Fibroblast of lung (primary cell): ENCODE measurements at regions not wholly inside any gene's neighbourhood (a gene's known extent, or its start where the extent isn't known, plus 50 kb on each side); places are given as distances from the start of the nearest gene placed in this dataset.

Experiments
- EZH2 ChIP-seq: IDR thresholded peaks from 2 replicates; pipeline ENCODE4 v1.5.1; 2012; ENCODE audit warnings: low read length, control low read depth, mild to moderate bottlenecking; ENCODE audit errors: missing control alignments
- TF ChIP-seq, protein P1 (sequence below), 2 donors: IDR thresholded peaks in 1 of 2; conservative IDR thresholded peaks in 1 of 2; 1 replicate in 1 of 2; 2 replicates in 1 of 2; pipeline ENCODE4 v1.5.1; 2011 to 2012; ENCODE audit warnings: low read length in 2 of 2, control low read depth in 1 of 2, inconsistent platforms in 1 of 2, low read depth in 1 of 2, mild to moderate bottlenecking in 1 of 2

DNA sequence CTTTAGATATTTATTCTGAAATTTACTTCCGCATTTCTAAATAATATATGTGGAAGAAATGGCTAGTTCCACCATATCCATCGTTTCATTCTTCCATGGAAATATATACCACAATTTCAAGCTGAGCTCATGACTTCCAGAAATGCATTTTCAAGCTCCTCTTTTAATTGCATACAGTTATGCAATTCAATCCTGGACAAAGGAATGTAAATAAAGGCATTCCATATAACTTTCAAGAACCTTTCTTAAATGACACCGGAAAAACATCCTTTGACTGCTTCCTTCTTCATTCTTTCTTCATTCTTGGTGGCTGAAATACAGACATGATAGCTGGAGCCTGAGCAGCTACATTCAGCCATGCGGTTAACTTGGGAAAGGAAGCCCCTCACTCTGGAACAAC, 185.2 kb upstream of the GADL1 start:
- TF ChIP-seq, protein P1, sequence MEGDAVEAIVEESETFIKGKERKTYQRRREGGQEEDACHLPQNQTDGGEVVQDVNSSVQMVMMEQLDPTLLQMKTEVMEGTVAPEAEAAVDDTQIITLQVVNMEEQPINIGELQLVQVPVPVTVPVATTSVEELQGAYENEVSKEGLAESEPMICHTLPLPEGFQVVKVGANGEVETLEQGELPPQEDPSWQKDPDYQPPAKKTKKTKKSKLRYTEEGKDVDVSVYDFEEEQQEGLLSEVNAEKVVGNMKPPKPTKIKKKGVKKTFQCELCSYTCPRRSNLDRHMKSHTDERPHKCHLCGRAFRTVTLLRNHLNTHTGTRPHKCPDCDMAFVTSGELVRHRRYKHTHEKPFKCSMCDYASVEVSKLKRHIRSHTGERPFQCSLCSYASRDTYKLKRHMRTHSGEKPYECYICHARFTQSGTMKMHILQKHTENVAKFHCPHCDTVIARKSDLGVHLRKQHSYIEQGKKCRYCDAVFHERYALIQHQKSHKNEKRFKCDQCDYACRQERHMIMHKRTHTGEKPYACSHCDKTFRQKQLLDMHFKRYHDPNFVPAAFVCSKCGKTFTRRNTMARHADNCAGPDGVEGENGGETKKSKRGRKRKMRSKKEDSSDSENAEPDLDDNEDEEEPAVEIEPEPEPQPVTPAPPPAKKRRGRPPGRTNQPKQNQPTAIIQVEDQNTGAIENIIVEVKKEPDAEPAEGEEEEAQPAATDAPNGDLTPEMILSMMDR (conservative IDR thresholded peaks at IDR 0.05 in 1 of 2, IDR thresholded peaks at IDR 0.05 in 1 of 2; ENCODE audit: low read depth in 1 of 2, low read length in 2 of 2) = no peak
- TF ChIP-seq EZH2 = no peak
